ENCODE measurements at regions not wholly inside any gene's neighbourhood (a gene's known extent, or its start where the extent isn't known, plus 50 kb on each side); places are given as distances from the start of the nearest gene placed in this dataset.
A peak's percentile ranks its signal among the peaks of the same experiment; 100 is the strongest.

DNA sequence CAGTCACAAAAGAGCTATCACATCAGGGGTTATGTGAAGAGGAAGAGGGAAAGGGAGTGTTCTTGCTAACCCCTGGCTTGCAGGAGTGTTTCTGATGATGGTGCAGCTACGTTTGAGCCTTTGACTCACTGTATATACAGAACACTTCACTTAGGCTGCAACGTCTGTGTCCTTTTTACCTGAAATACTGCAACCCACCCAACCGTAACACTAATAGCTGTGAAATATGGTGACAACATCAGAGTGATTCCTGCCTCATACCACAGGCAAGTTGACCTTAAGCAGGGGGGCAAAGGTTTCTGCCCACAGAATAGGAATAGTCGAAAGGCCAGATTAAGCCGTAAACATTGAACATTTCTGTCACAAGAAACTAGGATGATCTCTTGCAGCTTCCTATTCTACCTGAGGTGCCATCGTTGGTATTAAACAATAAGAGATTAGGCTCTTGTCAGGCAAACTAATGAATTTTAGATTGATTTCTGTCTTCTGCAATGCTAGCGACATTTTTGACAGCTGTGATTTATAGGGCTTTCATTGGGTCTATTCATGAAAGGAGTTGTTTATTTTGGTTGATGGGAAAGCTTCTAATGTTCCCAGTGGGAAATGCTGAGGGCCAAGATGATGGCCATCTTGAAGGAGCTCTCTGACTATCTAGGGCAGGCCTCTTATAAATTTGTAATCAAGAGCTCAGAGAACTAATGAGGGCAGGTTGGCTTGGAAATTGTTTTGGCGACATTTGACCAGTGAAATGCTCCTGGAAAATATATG, 316.8 kb downstream of the PIK3C3 start:
- no peak for DNase-seq

DNA sequence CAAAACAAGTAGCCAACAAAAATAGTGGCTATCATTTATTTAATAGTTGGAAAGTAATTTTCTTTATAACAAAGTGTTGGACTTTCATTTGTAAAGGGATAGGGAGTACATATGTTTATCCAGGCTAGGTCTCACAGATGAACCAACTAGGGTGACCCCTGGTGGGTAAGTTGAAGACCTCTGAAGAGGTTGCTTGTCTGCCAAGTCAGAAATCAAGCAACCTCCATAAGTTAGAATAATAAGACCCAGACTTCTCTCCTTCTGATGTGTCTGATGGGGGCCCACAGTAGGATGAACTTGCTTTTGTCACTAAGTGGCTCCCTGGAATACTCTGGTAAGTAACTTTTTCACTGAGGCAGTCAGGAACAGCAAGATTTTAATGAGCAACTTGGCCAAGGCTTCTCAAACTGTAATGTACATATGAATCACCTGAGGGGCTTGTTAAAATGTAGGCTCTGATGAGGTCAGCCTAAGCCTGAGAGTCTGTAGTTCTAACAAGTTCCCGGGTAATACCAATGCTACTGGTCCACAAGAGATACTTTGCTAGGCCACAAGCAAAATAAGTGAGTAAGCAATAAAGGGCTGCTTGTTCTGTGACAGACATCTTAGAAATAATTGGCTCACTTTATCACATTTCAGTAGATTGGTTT, 319.6 kb downstream of the PIK3C3 start:
- DNase-seq = no peak

DNA sequence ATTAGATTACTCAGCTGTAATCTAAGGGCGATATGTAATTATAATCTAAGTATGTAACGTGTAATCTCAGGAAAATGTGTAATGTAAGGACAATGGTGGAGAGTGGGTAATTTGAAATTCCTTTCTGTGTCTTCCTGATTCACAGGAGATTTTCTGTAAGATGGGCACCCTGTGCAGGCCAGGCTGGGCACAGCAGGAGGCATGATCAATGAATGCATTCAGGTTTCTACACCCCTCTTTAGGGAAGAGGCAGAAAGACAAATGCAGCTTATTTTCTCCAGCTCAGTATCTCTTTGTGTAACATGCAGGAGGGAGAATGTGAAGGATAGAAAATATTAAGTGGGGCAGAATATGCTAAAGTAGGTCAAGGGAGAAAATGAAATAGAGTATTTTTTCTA, 320.1 kb downstream of the PIK3C3 start:
- DNase-seq = no peak

DNA sequence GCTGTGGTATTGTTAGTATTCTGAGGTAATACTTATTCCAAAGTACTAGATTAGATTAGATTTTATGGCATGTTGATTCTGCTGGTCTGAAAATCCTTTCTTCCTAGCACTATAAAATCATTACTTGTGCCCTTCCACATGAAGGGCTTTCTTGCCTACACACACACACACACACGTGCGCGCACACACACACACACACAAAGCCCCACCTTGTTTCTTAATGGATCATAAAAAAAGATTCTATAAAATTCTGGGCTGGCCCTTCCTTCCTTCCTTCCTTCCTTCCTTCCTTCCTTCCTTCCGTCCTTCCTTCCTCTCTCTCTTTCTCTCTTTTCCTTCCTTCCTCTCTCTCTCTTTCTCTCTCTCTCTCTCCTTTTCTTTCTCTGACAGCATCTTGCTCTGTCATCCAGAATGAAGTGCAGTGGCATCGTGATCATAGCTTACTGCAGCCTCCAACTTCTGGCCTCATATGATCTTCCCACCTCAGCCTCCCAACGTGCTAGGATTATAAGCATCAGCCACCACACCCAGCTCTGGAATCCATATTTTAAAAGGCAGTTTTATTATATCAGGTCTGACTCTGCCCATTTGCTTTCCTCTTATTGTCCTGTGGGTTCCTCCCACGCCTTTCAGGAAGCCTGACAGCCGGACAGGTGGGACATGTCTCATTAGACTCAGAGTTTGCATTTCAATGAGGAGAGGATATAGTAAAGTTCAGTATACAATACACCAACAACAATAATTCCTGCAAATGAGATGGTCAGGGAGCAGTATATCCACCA, 321.1 kb downstream of the PIK3C3 start:
- no peak for DNase-seq

DNA sequence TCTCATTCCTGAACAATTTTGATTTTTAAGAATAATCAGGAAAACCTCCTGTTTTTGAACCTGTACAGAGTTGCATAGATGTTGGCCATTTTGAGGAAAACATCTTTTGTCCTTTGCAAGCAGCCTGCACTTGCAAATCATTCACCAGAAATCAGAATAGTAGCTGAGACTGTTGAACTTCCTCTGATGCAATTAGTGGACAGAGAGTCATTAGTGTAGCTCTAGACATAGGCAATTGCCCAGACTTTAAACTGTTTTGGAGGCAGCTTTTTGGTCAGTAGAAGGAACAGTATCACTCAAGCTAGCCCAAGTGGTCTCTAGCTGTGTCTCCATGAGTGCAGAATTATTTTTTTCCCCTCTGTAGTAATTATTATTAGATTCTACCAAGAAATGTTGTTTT, 326.1 kb downstream of the PIK3C3 start:
- DNase-seq = no peak

DNA sequence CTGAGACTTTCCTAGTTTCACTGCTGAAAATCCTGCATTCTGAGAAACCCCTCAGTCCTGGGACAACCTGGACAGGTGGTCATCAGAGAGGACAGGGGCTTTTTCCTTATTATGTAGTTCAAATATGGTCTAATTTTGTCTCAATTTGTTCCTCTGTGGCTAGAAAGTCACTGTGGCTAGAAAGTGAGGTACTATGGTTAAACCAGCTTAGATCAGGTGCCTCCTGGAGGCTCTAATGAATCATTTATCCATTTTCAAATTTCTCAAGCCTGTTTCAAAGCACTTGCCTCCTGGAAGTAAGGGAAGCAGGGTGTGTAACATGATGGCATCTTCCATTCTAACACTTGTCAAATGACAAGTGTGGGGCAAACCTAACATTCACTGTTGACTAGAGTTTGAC, 326.8 kb downstream of the PIK3C3 start:
- DNase-seq = no peak

DNA sequence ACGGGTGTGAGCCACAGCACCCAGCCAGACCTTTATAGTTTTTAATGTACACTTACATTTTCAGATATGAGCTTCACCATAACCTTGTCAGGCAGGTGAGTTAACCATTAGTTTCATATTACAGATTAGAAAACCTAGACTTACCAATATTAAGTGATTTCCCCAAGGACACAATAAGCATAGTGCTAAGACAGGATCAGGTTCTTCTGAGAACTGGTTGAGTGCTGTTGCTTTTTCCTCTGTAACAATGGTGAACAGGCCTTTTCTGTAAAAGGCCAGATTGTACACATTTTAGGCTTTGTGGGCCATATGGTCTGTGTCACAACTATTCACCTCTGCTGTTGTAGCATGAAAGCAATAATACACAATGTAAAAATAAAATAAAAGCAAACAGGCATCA, 332.0 kb downstream of the PIK3C3 start:
- DNase-seq = no peak

DNA sequence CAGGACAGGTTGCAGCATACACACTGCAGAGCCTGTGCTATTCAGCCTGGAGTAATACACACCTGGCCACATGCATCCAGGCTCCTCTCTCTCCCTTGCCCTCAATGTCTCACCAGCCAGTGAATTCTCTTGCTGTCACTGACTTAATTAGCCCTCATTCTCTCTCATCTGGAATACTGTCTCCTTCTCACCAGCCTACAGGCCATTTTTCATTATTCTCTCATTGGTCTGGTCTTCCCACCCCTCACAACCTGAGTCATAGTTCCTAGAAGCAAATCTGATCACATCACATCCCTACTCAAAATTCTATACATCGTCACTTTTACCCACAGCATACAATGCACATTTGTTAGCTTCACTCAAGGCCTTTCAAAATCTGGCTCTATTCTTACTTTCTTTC, 333.1 kb downstream of the PIK3C3 start:
- no peak for DNase-seq

DNA sequence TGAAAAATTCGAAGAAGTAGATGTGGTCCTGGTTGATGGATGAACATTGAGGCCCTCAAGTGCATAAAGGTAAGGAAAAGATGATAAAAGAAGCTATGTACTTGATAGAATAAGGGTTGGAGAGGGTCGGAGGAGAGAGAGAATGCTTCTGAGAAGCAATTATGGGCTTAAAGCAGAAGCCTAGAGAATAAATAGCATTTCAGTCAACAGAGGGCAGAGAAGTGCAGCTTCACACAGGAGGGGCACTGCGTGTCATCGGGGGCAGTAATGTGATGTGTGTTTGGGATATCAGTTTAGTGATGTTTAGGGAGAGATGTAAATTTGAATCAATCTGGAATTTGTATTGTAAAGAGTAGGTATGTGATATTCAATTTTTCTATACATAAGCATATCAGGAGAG, 334.5 kb downstream of the PIK3C3 start:
- DNase-seq = no peak

DNA sequence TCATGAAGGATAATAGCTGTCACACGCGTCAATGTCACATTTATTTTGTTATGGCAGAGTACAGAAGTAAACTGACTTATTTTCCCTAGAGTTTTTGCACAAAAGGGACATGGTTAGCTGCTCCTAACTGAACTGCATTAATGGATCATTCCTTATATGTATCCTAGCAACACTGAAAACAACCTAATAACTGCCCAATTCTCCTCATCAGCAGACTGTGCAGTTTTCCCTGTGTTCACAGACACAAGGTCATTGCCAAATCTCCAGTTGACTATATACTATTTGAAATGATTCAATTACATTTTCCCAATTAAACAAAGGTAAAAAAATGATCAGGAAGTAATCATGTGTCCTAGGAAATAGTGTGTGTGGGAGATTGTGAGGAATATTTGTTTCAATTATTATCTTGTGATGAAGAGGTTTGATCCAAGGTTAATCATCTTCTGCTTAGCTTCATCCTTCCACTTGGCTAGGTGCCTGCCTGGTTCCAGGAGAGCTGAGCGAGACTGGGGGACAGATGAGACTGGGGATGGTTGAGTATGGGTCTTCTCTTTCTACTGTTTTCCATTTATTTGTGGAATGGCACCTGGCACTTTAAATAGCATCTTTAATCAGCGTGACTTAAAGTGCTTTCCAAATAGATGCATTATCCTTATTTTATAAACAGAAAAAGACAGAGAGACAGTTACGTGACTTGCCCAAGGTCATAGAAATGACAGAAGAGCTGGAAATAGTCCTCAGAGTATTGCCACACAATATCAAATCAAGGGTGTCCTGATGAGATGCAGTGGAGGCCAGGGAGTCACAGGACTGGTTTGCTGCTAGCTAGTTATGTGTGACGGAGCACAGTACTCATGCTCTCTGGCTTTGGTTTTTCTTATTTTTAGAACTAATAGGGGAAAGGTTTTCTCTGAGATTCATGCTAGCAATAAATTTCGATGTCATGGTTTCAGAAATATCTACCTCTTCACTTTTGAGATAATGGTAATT, 335.6 kb downstream of the PIK3C3 start:
- DNase-seq = no peak

DNA sequence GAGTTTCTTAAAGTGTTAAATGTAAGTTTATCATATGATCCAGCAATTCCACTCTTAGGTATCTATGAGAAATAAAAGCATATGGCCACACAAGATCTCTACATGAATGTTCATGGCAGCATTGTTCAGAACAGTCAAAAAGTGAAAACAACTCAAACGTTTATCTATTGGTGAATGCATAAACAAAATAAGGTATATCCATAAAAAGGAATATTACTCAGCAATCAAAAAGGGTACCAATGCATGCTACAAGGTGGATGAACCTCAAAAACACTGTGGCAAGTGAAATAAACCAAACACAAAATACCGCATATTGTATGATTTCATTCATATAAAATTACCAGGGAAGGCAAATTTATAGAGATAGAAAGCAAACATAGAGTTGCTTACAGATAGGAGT, 337.6 kb downstream of the PIK3C3 start:
- DNase-seq = no peak

DNA sequence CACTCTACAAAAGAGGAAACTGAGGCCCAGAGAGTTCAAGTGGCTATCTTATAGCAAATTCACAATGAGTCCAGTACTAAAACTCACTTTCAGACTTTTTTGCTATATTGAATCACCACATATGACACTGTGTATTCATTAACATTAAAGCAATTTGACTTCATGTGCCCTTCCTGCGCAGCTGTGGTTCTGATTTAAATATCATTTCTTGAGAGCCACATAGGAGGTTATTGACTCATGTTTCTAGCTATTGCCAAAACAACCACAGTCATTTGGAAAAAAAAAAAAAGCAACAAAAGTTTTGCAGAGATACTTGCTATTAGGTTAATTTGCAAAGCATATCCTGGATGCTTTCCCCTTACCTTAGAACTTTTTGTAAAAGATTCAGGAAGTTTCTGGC, 341.2 kb downstream of the PIK3C3 start:
- no peak for DNase-seq

DNA sequence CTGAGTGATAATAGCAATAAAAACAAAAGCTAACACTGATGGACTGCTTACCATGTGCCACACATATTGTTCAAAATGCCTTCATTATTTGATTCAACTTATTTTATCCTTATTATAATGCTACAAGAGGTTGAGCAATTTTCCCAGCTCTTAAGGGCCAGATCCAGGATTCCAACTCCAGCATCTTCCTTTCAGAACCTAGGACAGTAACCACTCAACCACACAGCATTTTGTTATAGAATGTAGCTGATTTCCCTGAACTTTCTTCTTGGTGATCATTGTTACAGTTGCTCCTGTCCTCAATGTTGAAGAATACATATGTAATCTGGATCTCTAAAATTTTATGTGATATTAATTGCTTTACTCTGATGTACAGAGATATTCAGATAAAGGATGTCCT, 341.7 kb downstream of the PIK3C3 start:
- DNase-seq = no peak

DNA sequence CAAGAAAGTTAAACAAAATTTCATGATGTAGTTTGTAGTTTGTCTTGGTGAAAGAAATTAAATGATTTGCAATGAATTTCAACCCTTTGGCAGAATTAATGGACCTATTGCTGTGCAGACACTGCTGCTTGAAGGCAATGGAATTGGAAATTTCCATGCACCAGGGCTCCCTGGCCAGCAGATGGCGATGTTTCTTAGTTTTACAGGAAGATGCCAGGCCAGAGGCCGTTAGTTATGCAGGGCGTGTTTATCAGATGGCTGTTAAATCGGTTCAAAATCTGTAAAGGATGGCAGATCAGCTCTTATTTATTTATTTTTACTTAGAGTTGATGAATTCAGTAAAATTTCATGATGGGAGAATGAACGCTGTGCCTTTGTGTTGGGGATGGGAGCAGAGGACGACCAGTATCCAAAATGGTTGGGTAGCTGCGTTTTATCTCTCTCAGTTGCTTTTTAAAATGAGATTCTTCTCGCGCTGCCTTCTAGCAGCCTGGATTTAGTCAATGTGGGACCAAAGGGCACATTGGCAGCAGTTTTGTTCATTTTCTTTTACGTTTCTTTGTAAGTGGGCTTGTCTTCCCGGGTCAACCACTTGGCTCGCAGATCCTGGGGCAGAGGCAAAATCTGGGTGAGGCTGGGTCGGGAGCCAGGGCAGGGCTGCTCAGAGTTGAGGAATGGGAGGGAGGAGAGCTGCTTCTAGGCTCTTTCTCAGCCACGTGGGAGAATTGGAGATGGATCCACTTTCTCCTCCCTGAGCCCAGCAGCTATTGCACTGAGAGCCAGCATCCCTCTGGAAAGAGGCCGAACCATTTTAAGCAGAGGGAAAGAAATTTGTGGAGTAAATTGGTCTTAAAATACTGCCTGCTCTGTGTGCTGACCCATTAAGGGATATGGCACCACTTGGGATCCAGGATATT, 344.0 kb downstream of the PIK3C3 start:
- peak; percentile 83 for DNase-seq

DNA sequence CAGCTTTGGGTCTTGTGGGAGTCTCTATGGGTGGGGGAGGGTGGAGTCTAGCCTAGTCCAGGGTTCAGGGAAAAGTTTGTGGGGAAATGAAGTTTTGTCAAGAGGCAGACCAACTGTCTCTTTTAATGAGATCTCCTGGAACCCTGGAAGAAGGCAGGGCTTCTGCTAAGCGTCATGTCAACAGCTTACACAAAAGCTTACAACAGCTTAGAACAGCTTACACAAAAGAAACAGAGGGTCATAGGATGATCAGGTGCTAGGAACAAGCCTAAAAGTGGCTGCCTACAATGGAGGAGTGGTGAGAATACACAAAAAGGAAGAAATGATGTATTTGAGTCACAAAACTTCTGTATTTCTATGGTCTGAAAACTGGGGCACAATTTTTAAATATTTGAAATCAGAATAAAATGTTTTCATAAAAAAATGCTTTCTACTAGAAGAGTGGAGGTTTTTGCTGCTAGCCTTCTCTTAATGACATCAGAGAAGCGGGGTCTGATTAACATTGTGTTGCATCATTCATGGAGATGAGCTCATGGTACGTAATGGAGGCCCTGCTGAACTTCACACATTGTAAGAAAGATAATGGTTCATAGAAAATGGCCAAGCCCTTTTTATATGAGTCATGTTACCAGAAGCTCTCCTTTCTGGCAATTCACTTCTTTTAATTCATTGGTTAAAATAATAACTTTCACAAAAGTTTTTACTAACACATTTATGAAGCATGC, 351.0 kb downstream of the PIK3C3 start:
- no peak for DNase-seq

DNA sequence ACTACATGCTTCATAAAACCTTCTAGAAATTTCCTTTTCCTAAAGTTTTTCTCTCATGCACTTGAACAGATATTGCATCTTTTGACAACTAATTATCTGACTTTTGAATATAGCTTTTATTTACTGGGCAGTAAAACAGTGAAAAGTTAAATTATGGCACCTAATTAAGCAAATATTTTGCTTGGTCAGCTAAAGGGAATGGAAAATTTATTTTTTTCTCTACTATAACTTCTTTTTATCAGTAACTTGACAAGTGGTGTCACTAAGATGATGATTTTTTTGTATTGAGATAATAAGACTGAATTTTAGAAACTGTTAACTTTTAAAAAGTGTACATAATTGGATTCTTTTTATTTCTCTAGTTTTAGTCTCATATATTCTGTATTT, 351.6 kb downstream of the PIK3C3 start:
- DNase-seq = no peak

DNA sequence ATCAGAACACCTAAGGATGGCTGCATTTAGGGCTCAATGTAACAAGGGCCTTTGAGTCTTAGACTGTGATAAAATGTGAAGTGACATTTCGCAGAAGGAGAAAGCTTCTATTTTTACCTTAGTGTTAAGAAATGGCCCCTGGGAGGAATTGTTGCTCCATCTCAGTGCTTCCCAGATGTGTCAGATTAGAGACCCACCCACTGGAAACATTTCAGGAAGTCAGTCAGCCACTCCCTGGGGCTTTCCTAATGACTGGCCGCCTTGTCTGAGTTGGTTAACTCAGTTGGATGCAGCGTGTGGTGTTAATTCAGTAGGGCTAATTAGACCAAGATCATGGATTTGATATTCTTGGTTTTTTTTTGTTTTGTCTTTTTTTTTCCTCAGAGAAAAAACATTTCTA, 355.9 kb downstream of the PIK3C3 start:
- DNase-seq = no peak

DNA sequence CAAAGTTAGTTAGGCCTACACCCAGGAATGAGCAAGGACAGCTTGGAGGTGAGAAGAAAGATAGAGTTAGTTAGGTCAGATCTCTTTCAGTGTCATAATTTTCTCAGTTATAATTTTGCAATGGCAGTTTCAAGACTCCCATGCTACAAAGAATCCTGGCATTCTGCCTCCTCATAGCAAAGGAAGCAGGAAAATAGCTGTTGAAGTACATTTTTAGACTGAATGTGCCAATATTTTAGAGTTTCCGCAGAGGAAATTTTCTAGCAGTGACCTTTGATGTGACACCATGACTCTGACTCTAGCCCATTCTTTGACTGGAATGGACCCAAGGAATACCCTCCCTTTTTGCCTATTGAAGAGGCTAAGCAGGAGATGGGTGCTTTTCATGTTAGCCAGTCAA, 371.7 kb downstream of the PIK3C3 start:
- DNase-seq = no peak

DNA sequence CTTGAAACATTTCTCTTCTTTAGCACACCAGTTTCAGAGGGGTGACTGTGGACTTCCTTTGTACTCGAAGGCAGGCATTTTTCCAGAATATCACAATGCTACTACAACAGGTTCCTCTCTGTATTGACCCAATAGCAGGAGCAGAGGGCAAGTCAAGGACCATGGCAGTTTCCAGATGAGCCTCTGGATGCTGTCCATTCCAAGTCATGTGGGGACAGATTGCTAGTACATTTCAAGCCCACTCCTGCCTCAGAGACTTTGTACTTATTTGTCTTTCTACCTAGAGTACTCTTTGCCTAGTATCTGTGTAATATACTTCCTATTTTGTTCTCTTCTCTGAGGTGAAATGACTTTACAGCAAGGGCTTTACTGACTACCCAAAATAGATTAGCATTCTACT, 373.9 kb downstream of the PIK3C3 start:
- DNase-seq = no peak

DNA sequence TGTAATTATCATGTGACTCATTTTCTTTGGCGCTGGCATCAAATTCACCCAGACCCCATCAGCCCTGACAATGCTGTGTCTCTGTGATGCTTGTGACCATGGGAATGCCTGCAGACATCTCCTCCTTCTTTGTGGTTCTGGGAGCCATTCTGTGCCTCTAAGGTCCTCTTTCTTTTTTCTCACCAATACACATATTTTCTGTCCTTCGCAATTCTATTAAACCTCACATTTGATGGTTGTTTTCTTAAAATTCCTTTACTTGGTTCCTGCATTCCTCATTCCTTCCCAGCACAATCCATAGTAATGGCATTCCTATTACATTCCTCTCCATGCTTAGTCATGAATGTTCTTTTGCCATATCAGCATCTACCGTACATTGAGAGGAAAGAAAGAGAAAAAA, 375.3 kb downstream of the PIK3C3 start:
- DNase-seq = no peak

DNA sequence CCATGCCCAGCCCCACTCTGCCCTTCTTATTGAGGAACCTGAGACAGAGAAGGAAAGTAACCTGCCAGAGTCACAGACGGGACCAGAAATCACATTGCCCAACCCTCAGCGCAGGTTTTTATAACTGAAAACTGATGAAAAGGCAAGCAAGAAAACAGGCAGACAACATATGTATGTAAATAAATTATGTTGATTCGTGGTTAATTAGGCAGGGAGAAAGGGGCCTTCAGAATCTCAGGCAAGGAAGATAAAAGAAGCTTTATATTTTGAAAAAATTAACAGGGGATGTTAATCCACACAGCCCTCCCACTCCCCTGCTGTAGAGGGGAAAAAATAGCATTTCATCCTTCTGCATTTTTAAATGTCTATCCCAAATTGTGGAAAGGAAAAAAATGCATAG, 378.5 kb downstream of the PIK3C3 start:
- no peak for DNase-seq

All from NCI-H510A (cell line).